K562 (cell line): ENCODE measurements at regions not wholly inside any gene's neighbourhood (a gene's known extent, or its start where the extent isn't known, plus 50 kb on each side); places are given as distances from the start of the nearest gene placed in this dataset.

Experiments used
- ATF7 ChIP-seq: fragments of 450-650 bp; IDR thresholded peaks from 2 replicates; pipeline ENCODE4 v1.7.1; 2014; ENCODE audit warnings: mild to moderate bottlenecking, moderate library complexity
- CBX1 ChIP-seq: sonication (generic); IDR thresholded peaks from 2 replicates; pipeline ENCODE4 v1.6.1; 2016; ENCODE audit warnings: antibody characterized with exemption, low read depth, mild to moderate bottlenecking
- CCAR2 ChIP-seq: fragments of 200-400 bp; formaldehyde crosslinking; IDR thresholded peaks from 2 replicates; pipeline ENCODE4 v1.6.1; 2017; ENCODE audit warnings: mild to moderate bottlenecking, low read depth, low read length
- DPF2 ChIP-seq: fragments of 450-650 bp; IDR thresholded peaks from 2 replicates; pipeline ENCODE4 v1.6.1; 2016
- HOXB6 ChIP-seq: fragments of 250-450 bp; sonication (Bioruptor Pico); IDR thresholded peaks from 2 replicates; pipeline ENCODE4 v1.5.1; 2022; ENCODE audit warnings: mild to moderate bottlenecking, borderline replicate concordance
- LEF1 ChIP-seq: fragments of 450-650 bp; IDR thresholded peaks from 2 replicates; pipeline ENCODE4 v1.6.1; 2016; ENCODE audit warnings: mild to moderate bottlenecking
- MAFK ChIP-seq: IDR thresholded peaks from 2 replicates; pipeline ENCODE4 v1.6.1; 2011; ENCODE audit warnings: low read length, improper control_type of control experiment
- RBM25 ChIP-seq: fragments of 200-400 bp; formaldehyde crosslinking; IDR thresholded peaks from 2 replicates; pipeline ENCODE4 v1.6.1; 2018; ENCODE audit warnings: low read length, low read depth, moderate library complexity; ENCODE audit not compliant: severe bottlenecking
- RCOR1 ChIP-seq, 2 experiments: IDR thresholded peaks; 2 replicates each; pipeline ENCODE4 v1.6.1; 2012; ENCODE audit warnings: low read depth in 2 of 2, low read length in 2 of 2, borderline replicate concordance in 1 of 2, improper control_type of control experiment in 1 of 2
- TOE1 ChIP-seq, 2 experiments: fragments of 450-650 bp in 1 of 2; sonication (generic) in 1 of 2; formaldehyde crosslinking in 1 of 2; IDR thresholded peaks; 2 replicates each; pipeline versions ENCODE4 v1.7.1 to v1.8.0; 2016 to 2022; ENCODE audit warnings: borderline replicate concordance in 2 of 2, mild to moderate bottlenecking in 2 of 2, antibody characterized with exemption in 1 of 2, inconsistent platforms in 1 of 2, low read depth in 1 of 2, missing genetic modification reagents in 1 of 2, moderate library complexity in 1 of 2
- ZMIZ1 ChIP-seq, 2 experiments: fragments of 150-350 bp in 1 of 2; IDR thresholded peaks; 2 replicates each; pipeline ENCODE4 v1.6.1; 2012 to 2016; ENCODE audit warnings: low read depth in 2 of 2, low read length in 2 of 2, mild to moderate bottlenecking in 1 of 2, moderate library complexity in 1 of 2
- ZNF239 ChIP-seq: fragments of 250-450 bp; sonication (Bioruptor Pico); IDR thresholded peaks from 2 replicates; pipeline ENCODE4 v1.4.0; 2020; ENCODE audit warnings: mild to moderate bottlenecking
- ZNF609 ChIP-seq: sonication (generic); formaldehyde crosslinking; IDR thresholded peaks from 2 replicates; pipeline ENCODE4 v1.8.1; 2023; ENCODE audit warnings: missing genetic modification reagents, mild to moderate bottlenecking, borderline replicate concordance

GRCh38 chr7:131188367-131189339, 139.0 kb upstream of the MKLN1 start (continued):
- no peak for TF ChIP-seq ZMIZ1 (IDR thresholded peaks at IDR 0.05; ENCODE audit: low read depth in 2 of 2, low read length in 2 of 2)
- TF ChIP-seq ATF7: peak; percentile 66; the same call in 1 of the 2 replicates
- no peak for TF ChIP-seq HOXB6 (CRISPR knock-in tag)
- peak; percentile 63; the same call in 1 of the 2 replicates for TF ChIP-seq MAFK
- peak; percentile 57; the same call in 1 of the 2 replicates for TF ChIP-seq LEF1
- TF ChIP-seq RCOR1 (IDR thresholded peaks at IDR 0.05; ENCODE audit: borderline replicate concordance in 1 of 2, low read depth in 2 of 2, low read length in 2 of 2): peak in 1 of 2 experiments; percentile 96; a peak in 2 of 4 replicates
- TF ChIP-seq DPF2: peak; percentile 85
- TF ChIP-seq RBM25: no peak
- 0 out of 2 replicates have a peak, but pooled peaks have one; percentile 70 for TF ChIP-seq ZNF609 (CRISPR knock-in tag)
- no peak for TF ChIP-seq CCAR2
- TF ChIP-seq CBX1: no peak
- no peak for TF ChIP-seq ZNF239
- no peak; the same call in 1 of the 2 replicates for TF ChIP-seq TOE1 (IDR thresholded peaks at IDR 0.05; ENCODE audit: borderline replicate concordance)
- TF ChIP-seq TOE1 (CRISPR knock-in tag; IDR thresholded peaks at IDR 0.05; ENCODE audit: borderline replicate concordance, low read depth): no peak
